ENCODE measurements at regions not wholly inside any gene's neighbourhood (a gene's known extent, or its start where the extent isn't known, plus 50 kb on each side); places are given as distances from the start of the nearest gene placed in this dataset.

GRCh38 chr2:38155015-38155414 is 79.1 kb upstream of the CYP1B1 start:
- no peak for TF ChIP-seq EZH2 (IDR thresholded peaks at IDR 0.05; ENCODE audit: insufficient read depth, poor library complexity, severe bottlenecking)
- no peak for TF ChIP-seq EZH2phosphoT487 (IDR thresholded peaks at IDR 0.05; ENCODE audit: insufficient read depth, low read depth)
